OCI-LY3 (cell line): ENCODE measurements at regions not wholly inside any gene's neighbourhood (a gene's known extent, or its start where the extent isn't known, plus 50 kb on each side); places are given as distances from the start of the nearest gene placed in this dataset.
"Not testable (repeated sequence)": the region's sequence is repeated elsewhere in the genome, so short reads cannot be mapped to it uniquely, and the experiment has no call there.

Experiments used
- EZH2phosphoT487 ChIP-seq: fragments of 200-600 bp; shearing (Covaris generic); IDR thresholded peaks from 2 replicates; pipeline ENCODE4 v1.6.1; 2018; ENCODE audit warnings: antibody characterized with exemption, mixed run types, low read depth
- TF ChIP-seq, protein P1 (sequence below): fragments of 200-600, 300-600 bp; sonication (generic); IDR thresholded peaks from 2 replicates; pipeline ENCODE4 v1.5.1; 2014; ENCODE audit warnings: antibody characterized with exemption, low read length, low read depth

DNA sequence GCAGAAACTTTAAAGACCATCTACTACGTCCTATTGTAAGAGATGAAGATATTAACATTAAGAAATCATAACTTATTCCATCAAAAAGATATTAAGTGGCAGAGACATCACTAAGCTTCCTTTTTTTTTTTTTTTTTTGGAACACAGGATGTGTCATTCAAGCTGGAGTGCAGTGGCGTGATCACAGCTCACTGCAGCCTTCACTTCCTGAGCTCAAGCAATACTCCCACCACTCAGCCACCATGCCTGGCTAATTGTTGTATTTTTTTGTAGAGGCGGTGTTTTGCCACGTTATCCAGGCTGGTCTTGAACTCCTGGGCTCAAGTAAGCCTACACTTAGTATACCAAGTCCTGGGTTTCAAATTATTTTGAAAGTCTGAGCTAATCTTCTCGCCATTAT lies 169.7 kb upstream of the KCTD7 start:
- TF ChIP-seq, protein P1, sequence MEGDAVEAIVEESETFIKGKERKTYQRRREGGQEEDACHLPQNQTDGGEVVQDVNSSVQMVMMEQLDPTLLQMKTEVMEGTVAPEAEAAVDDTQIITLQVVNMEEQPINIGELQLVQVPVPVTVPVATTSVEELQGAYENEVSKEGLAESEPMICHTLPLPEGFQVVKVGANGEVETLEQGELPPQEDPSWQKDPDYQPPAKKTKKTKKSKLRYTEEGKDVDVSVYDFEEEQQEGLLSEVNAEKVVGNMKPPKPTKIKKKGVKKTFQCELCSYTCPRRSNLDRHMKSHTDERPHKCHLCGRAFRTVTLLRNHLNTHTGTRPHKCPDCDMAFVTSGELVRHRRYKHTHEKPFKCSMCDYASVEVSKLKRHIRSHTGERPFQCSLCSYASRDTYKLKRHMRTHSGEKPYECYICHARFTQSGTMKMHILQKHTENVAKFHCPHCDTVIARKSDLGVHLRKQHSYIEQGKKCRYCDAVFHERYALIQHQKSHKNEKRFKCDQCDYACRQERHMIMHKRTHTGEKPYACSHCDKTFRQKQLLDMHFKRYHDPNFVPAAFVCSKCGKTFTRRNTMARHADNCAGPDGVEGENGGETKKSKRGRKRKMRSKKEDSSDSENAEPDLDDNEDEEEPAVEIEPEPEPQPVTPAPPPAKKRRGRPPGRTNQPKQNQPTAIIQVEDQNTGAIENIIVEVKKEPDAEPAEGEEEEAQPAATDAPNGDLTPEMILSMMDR: not testable (repeated sequence)
- not testable (repeated sequence) for TF ChIP-seq EZH2phosphoT487
